Inflammatory macrophage treated with lipopolysaccharide for 4 hours (primary cell): ENCODE measurements at regions not wholly inside any gene's neighbourhood (a gene's known extent, or its start where the extent isn't known, plus 50 kb on each side); places are given as distances from the start of the nearest gene placed in this dataset.

ENCODE experiments used
- DNase-seq: peaks from one replicate; pipeline ENCODE4 v3.0.0-alpha.2; 2020

DNA sequence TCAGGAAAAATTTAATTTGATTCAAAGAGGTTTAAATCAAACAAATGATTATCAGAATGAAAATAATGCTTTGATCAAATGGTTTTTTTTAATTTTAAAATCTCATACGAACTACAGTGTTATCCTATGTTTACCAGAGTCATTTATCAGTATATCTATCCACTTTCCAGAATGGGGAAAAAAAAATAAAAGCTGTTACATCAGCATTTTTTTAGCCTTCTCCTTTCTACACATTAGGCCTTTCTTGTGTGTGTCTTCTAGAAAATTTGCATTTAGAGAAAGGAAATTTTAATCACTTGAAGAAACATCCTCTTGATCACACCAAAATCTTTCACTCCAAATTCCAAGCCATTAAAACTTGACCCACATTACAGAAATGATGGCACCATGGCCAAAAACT lies 608.9 kb upstream of the ID2 start:
- DNase-seq: no peak

DNA sequence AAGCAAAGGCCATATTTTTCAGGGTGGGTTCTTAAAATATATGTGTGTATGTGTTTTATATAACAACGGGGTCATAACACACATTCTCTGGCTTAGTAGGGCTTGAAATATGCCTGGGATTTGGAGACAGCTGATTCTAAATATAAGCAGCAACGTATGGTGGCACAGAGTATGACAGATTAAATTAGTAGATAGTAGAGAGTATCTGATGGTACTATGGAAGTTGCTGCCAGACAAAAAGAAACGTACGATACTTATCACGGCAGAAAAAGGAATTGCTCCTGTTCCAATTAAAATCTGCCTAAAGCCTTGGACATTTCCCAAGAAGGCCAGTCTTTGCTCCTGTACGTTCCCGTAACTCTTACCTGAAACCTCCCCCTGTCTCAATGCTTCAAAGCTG lies 607.9 kb upstream of the ID2 start:
- DNase-seq: no peak

DNA sequence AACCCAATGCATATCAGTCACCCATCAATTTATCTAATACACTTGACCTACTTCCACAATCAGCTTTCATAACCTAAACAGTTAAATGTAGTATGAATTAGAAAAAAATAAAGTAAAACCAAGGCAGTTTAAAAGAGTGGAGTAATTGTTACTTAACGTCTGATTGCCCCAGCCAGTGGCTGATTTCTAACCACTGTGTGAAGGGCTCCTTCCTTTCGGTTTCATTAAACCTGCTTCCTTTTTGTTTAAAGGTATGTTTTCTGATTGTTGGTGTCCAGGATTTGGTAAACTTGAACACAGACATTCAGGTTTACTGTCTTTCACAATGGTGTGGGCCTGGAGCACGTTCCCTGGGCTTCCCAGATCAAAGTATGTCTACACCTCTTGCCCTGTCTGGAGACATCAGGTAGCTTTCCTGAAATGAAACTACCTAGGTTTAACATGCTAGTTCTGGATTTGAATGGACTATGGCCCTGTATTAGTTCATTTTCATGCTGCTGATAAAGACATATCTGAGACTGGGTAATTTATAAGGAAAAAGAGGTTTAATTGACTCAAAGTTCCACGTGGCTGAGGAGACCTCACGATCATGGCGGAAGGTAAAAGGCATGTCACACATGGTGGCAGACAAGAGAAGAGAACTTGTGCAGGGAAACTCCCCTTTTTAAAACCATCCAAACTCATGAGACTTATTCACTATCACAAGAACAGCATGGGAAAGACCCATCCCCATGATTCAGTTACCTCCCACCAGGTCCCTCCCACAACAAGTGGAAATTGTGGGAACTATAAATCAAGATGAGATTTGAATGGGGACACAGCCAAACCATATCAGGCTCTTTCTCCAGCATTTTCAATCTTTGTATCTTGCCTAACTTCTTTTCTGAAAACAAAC lies 605.2 kb upstream of the ID2 start:
- peak; percentile 79 for DNase-seq

DNA sequence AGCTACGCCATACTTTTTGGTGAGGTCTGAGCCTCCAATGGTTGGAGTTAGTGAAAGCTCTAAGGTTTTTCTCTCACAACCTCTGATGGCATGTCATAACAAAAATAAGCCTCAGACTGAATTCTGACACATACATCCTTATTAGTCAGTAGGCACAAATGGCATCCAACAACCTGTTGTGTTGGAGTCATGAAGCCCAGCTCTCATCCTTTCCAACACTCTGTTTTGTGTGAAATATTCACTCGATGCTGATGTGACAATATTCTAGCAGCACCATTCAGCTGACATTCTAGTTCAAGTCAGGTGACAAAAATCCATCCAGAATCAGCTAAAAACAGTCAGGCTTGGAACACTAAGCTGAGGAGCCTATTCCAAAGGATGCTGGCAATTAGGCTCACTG lies 603.2 kb upstream of the ID2 start:
- no peak for DNase-seq

DNA sequence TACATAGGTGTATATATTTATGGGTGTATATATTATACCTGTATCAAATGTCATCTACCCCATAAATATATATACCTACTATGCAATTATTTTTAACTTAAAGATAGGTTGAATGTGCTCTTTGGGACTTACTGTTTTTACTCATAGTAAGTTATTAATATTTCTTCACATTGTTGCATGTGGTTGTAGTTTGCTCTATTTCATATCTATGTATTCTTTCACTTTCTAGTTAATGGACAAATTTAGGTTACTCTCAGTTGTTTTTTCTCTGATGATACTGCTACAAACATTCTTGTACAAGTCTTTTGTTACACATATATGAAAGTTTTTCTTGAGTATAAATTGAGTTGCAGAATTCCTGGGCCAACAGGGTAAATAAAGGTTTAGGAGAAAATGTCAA lies 601.8 kb upstream of the ID2 start:
- no peak for DNase-seq

DNA sequence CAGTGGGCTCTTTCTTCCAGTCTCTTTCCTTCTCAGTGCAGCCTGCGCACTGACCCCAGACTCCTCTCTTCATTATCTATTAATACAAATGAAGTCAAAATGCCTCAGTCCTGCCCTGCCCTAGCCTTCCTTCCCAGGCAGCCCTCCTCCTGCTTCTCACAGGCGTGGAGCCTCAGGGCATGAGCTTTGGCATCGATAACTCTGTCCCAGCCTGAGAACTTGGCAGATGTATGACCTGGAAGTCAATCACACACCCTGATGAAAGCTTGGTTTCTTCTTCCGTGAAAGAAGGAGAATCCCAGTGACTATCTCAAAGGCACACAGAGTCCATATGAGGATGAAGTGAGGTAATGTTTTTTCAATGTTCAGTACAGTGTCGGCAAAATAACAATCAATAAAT lies 600.7 kb upstream of the ID2 start:
- DNase-seq: no peak

DNA sequence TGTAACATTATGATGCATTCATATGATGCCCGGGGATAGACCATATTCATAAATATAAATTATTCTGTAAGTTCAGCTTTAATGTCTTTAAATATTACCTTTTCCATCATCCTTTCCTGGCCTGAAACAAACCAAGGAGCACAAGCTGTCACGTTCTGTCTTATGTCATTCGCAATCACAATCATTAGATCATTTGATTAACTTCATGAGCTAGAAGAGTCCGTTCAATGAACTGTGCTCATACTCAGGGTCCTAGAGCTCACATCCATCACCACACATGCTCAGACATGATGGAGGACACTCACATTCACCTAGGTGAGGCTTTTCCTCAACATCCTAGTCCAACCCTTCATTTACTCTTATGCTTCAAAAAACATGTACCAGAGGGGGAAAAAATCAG lies 599.0 kb upstream of the ID2 start:
- DNase-seq: no peak

DNA sequence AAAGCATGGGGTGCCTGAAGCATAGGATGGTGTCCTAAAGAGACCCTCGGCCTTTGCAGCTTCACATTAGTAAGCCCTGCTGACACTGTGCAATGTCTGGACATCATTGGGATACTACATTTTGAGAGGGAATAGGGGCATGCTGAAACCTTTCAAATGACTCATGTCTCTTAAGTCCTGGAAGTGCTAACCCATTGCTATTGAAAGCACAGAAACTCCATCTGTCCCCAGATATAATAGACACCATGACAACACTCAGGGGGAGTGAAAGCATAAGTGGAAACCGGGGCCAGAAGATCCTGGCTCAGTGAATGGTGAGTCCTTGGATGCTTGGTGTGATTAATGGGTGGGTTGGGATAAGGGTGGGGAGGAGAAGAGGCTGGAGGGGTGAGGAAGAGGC lies 595.5 kb upstream of the ID2 start:
- DNase-seq: no peak

DNA sequence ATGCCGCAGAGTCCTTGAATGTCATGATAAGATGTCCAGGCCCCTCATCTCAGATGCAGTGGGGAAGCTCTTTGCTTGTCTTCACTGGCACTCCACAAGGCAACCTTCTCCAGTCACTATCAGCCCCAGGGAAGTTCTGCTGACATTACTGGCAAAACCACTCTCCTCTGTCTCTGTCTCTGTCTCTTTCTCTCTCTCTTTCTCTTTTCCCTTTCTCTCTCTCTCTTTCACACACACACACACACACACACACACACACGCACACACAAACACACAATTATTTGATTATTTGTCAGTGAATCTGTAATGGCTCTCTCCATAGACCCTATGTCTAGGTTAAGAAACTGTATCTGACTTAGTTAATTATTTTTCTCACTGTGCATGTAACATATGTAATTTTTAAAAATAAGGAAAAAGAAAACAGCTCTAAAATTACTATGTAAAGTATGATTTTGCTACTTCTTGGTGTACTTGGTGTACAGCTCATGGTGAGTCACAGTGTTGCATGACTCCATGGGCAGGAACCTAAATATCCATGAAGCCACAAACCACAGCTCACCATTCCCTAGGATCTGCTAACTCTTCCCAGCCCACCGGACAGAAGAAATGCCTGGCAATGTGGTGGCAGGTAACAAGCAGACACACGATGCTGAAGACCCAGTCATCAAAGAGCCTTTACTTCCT lies 594.9 kb upstream of the ID2 start:
- peak; percentile 54 for DNase-seq

DNA sequence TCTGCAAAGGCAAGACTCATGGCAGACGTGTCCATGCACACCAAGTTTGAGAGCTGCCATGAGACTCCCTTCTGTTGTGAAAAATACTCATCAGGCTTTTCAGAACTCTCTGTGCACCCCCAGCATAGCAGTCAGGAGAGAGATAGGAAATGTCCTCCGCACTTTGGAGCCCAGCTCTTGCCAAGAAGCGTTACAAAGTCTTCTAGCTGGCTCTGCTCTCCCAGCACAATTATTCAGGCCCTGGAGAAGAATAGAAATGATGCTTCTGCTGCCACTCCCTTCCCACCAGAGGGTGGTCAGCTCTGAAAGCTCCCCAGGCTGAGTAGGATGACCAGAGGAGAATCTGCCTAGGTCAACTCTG lies 594.4 kb upstream of the ID2 start:
- no peak for DNase-seq

DNA sequence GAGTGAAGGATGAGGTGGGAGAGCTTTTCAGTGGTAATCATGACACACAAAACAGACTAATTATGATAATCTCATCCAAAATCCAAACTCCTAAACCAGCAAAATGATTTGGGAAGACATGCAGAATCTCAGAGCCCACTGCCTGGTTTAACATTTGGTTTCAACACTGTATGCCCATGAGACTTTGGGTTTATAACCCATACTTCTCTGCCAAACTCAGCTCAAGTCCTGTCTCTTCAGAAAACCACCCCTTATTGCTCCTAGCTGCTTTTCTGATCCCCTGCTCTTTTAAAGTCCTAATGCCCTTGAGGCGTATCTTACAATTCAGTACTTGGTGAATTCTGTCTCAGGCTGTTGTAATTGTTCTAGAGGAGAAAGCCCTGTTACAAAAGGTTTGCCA lies 593.0 kb upstream of the ID2 start:
- DNase-seq: no peak

DNA sequence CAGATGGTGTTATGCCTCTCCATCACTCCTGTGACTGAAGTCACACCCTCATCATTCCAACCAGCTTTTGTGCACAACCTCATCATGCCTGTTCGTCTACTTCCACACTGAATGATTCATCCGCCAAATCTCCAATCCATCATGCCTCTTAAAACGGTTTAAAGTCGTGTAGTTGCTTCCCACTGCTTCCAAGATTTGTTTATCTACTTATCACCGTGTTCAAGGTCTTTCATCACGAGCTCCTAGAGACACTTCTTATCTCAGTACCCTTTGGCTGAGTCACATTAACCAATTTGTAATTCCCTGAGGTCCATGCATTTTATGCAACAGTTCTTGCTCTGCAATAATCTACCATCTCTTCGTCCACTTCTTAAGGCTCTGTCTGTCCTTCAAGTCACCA lies 592.3 kb upstream of the ID2 start:
- no peak for DNase-seq

DNA sequence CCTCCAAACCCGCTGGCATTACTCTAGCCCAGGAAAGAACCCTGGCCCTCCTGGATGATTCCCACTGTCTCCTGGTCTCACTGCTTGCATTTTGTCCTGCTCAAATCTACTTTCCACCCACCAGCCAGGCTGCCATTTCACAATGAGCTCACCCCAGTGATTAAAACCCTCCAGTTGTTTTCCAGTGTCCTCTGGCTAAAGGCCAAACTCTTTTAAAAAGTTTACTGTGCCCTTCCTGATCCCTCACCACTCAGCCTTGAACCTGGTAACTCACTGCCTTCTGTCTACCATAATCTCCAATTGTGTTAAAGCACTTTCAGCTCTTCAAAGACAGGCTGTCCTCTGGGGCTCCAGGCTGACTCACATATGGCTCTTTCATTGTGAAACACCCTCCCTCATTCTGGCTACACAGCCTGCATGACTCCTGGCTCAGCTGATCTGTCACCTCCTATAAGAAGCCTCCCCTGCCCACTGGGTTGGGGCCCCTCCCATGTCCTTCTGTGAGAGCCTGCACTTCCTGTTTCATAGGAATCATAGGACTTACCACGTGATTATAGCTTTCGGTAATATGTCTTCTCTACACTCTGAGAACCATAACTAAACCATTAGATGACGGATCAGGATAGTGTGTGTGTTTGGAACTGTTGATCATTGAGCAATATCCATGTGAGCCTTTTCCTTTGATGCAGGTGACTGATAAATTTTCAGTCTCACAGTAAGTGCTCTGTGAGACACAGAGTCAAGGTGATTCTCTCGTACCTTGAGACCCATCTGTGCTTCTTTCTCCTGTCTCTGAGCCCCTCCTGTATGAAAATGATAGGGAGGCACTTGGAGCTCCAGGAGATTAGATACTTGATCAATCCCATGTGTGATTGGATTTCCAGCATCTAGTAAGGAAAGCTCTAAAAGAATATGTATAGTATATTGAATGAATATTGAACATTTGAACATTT lies 590.8 kb upstream of the ID2 start:
- DNase-seq: peak; percentile 99

DNA sequence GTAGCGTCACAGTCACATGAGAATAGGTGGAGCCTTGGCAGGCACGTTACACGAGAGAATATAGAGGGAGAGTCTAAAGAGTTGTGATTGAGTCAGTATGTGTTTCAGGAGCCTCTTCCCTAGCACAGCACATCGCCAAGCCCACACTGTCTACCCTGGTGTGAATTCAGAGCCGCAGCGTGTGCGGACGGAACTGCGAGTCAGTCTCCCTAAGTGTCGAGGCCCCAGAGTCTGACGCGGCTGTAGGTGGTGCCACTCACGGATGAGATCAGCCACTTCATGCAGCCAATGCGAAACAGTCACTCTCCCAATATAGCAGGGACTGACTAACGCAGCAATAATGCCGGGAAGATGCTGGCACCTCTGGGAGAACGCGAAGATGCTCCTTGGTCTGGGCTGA lies 587.3 kb upstream of the ID2 start:
- DNase-seq: no peak

DNA sequence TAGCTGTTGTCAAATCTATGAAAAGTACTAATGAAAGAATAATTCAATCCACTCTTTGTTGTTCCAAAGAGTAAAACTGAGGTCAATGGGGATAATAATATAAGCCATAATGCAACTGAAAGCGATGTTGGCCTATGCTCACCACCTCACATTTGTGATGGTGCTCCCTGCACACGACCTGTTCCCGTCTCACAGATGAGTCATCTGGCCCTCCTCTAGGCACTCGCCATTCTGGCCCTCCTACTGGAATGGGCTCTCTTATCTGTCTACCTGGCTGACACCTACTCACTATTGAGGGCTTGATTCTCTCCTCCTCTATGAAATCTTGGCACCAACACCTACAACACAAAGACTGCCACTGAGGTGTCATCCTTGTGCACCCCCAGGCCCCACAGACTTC lies 585.9 kb upstream of the ID2 start:
- no peak for DNase-seq

DNA sequence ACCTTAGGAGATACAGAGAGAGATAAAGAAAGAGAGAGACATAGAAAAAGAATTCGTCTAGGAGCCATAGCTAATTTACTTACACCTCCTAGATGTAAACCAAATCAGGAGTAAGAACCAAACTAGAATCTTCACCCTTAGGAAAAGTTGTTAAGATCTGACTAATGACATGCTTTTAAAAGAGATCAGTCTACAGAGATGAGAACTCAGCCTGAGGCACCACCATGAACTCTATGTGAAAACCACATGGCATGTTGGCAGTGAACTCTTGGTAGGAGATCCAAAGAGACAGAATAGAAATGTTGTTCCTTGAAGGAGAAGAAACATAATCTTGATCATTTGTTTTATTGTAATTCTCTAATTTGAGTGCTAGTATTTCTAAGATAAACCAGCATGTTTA lies 585.4 kb upstream of the ID2 start:
- DNase-seq: no peak

DNA sequence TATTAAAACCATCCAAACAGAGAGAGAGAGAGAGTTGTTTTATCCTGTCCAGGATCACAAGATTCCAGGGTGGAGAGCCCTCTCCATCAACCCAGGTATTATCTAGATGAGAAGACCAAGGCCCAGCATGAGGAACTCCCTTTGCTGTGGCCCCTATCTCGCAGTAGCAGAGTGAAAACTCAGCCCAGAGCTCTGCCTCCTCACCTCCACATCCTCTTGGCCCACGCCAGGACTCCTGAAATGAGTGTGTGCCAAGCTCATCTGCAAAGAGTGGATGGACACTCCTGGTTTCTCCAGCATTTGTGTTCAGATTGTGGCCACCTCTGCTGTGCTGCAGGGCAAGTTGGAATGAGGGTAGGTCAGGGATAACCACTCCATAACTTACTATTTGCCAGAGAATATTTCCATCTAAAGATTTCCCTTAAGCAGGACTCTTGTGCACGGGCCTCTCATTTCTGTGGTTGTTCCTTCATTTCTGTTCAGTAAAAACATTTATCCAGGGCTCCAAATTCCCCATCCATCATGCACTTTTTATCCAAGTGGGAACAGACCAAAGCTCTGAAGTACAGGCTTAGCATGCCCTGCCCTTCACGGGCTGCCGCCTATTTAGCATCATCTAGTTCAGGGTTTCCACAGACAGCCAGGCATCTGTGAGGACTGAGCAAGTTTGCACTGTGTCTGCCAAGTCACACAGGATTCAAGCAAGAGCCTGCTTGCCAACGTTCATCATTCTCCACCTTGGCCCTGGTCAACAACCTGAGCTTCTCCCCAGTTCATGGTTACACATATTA lies 583.2 kb upstream of the ID2 start:
- DNase-seq: no peak

DNA sequence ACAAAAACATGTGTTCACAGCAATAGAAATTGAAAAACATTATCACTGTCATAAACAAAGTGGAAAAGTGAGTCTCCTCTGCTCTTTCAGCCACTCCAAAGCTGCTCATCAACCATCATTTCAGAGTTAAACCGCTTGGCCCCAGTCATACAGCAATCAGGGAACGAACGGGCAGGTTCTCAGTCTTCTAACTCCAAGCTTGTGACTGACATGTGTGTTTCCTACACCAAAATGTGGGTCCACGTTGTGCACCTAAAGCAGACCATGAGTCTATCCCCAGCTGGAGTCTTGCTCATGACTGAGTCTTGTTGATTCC lies 582.6 kb upstream of the ID2 start:
- no peak for DNase-seq

DNA sequence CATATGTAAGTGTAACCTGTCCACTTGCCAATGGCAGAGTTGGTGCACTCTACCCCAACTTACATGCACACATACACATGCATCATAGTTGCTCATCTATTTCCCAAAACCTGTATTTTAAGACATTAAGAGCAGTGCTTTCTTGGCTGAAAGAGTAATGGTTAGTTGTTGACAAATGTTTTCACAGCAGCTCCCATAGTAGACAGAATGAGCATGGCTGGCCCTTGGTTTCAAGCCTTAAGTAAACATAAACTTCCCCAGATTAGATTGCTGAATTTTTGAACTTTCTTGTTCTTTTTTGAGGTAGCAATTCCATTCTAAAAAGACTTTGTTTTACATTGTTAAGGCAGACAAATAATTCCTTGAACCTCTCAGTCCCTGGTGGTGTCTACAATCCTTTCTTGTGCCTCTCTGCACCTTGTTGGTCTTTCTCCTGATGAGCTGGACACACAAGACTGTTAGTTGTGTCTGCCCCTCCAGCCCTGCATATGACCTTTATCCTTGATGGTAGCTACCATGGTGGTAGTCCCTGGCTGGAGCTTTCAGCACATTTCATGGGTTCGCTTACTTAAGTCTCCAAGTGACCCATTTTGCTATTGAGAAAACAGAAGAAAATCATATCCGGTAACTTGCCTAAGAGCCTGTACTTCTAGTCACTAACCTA lies 580.1 kb upstream of the ID2 start:
- DNase-seq: no peak

DNA sequence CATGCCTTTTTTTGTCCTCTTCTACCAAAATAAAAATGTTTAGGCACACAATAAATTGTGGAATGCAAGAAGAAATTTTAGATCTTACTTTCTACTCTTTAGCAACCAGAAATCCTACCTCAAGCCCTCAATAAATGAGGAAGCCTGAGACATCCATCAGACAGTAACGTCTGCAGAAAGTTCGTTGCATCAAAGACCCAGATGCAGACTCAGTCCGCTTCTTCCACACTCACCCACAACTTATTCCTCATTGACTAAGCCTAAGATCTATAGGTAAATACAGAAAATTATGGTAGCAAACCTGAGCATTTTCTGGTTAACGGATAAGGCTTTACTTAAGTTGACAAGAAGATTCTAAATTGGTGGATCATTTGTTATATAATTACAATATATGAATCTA lies 579.4 kb upstream of the ID2 start:
- DNase-seq: no peak

DNA sequence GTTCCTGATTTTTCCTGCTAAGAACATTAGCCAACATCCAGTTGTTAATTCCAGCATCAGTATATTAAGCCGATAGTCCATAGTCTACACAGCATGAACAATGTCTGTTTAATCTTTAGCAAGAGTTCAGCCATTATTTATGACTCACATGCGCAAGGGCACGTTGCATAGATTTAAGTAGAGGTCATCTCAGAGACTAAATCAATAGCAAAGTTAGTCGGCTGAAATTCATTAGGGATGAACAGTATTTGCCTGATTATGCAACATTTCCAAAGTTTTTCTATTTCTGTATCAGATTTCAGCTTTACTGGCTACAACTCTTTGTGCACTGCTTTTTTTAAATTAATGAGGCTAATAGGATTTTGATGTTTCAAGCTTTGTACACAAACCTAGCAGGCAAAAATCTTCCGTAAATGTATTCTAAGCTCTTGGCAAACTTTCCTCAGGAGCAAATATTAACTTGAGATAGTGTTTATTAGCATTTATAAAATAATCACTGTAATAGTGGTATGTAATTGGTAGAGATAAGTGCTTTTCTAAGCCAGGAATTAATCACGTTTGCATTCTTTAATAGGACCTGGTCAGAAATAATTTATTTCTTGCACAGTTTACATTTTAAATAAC lies 578.7 kb upstream of the ID2 start:
- DNase-seq: no peak

DNA sequence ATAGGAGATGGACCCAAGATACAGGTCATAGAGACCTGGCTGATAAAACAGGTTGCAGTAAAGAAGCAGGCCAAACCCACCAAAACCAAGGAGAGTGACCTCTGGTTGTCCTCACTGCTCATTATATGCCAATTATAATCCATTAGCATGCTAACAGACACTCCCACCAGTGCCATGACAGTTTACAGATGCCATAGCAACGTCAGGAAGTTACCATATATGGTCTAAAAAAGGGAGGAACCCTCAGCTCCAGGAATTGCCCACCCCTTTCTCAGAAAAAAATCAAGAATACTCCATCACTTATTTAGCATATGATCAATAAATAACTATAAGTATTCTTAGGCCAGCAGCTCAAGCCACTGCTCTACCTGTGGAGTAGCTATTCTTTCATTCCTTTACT lies 574.7 kb upstream of the ID2 start:
- no peak for DNase-seq
